OCI-LY1 (cell line): ENCODE measurements at regions not wholly inside any gene's neighbourhood (a gene's known extent, or its start where the extent isn't known, plus 50 kb on each side); places are given as distances from the start of the nearest gene placed in this dataset.

Experiments
- H2AFZ ChIP-seq: fragments of 200-600 bp; sonication (generic), shearing (Covaris generic); 2 replicates; pipeline ENCODE4 v1.6.0; 2014; ENCODE audit warnings: antibody characterized with exemption, mild to moderate bottlenecking, low read length
- H3F3A ChIP-seq: fragments of 200-600 bp; sonication (generic), shearing (Covaris generic); 2 replicates; pipeline ENCODE4 v1.6.0; 2014; ENCODE audit warnings: mild to moderate bottlenecking, antibody characterized with exemption, low read length, moderate library complexity; ENCODE audit not compliant: insufficient read depth
- H3K27ac ChIP-seq: fragments of 200-600 bp; sonication (generic); 2 replicates; pipeline ENCODE4 v1.5.1; 2014; ENCODE audit warnings: low read length, mixed run types, mild to moderate bottlenecking, low read depth; ENCODE audit not compliant: poor library complexity, severe bottlenecking
- H3K27me3 ChIP-seq: fragments of 200-600 bp; sonication (generic); 2 replicates; pipeline ENCODE4 v1.6.0; 2014; ENCODE audit warnings: antibody characterized with exemption, mild to moderate bottlenecking, low read length, moderate library complexity; ENCODE audit not compliant: insufficient read depth
- H3K36me3 ChIP-seq: fragments of 200-600 bp; sonication (generic); 2 replicates; pipeline ENCODE4 v1.6.1; 2014; ENCODE audit warnings: mild to moderate bottlenecking, antibody characterized with exemption, low read length, moderate library complexity, mixed read lengths; ENCODE audit not compliant: insufficient read depth
- H3K4me1 ChIP-seq: fragments of 200-600 bp; sonication (generic); 2 replicates; pipeline ENCODE4 v1.5.1; 2014; ENCODE audit warnings: mild to moderate bottlenecking, low read length, moderate library complexity; ENCODE audit not compliant: insufficient read depth, severe bottlenecking
- H3K4me2 ChIP-seq: fragments of 200-600 bp; sonication (generic), shearing (Covaris generic); 2 replicates; pipeline ENCODE4 v1.6.1; 2014; ENCODE audit warnings: low read length
- H3K4me3 ChIP-seq: fragments of 200-600 bp; sonication (generic); 2 replicates; pipeline ENCODE4 v1.5.1; 2014; ENCODE audit warnings: low read length, low read depth, mild to moderate bottlenecking, mixed read lengths; ENCODE audit not compliant: poor library complexity, severe bottlenecking
- H3K79me2 ChIP-seq: fragments of 200-600 bp; shearing (Covaris generic); 2 replicates; pipeline ENCODE4 v1.6.1; 2016; ENCODE audit warnings: mixed run types, low read length, mixed read lengths; ENCODE audit not compliant: insufficient read depth
- H3K9ac ChIP-seq: fragments of 200-600 bp; sonication (generic), shearing (Covaris generic); 2 replicates; pipeline ENCODE4 v1.6.1; 2014; ENCODE audit warnings: mild to moderate bottlenecking, low read length, mixed read lengths
- H3K9me2 ChIP-seq: fragments of 200-600 bp; sonication (generic), shearing (Covaris generic); 2 replicates; pipeline ENCODE4 v1.6.1; 2014; ENCODE audit warnings: low read depth, mild to moderate bottlenecking, low read length, mixed read lengths
- H3K9me3 ChIP-seq: fragments of 200-600 bp; shearing (Covaris generic); 2 replicates; pipeline ENCODE4 v1.6.1; 2014; ENCODE audit warnings: low read length, mixed read lengths
- H4K20me1 ChIP-seq: fragments of 200-600 bp; sonication (generic), shearing (Covaris generic); 2 replicates; pipeline ENCODE4 v1.6.0; 2016; ENCODE audit warnings: mild to moderate bottlenecking, low read length; ENCODE audit not compliant: insufficient read depth
- EZH2 ChIP-seq: fragments of 200-600 bp; sonication (generic), shearing (Covaris generic); IDR thresholded peaks from 2 replicates; pipeline ENCODE4 v1.8.0; 2017; ENCODE audit warnings: borderline replicate concordance, mixed run types, mild to moderate bottlenecking, antibody characterized with exemption, low read length, moderate library complexity, mixed read lengths
- TF ChIP-seq, protein P1 (sequence below): fragments of 200-600 bp; sonication (generic), shearing (Covaris generic); IDR thresholded peaks from 2 replicates; pipeline ENCODE4 v1.5.1; 2017; ENCODE audit warnings: mild to moderate bottlenecking, antibody characterized with exemption, low read length, moderate library complexity, mixed read lengths

DNA sequence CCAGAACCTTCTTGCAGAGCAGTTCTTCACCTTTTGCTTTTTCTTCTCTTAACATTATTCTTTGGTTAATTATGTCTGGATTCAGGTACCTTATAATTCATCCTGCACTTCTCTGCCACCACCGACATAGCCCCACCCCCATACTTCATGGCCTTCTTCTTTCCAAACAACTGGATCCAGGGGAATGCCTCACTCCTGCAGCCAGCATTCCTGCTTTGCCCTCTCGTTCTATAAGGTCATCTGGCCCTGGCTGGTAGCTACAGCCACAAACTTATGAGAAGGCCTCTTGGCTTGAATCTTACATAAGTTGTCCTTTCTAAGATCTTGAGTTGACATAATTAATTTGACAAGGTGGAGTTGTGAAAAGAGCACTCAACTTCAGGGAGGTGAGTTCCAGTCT lies 84.1 kb upstream of the FRY start:
- no peaks in the 10 kb centered on the region for H3K4me1 ChIP-seq
- H3K27ac ChIP-seq, result no peak overlapping the region
- no peaks in the 10 kb centered on the region for H3K27me3 ChIP-seq
- no peak overlapping the region for H3K4me3 ChIP-seq
- no peaks in the 10 kb centered on the region for H3K79me2 ChIP-seq
- no peak for TF ChIP-seq EZH2
- TF ChIP-seq, protein P1, sequence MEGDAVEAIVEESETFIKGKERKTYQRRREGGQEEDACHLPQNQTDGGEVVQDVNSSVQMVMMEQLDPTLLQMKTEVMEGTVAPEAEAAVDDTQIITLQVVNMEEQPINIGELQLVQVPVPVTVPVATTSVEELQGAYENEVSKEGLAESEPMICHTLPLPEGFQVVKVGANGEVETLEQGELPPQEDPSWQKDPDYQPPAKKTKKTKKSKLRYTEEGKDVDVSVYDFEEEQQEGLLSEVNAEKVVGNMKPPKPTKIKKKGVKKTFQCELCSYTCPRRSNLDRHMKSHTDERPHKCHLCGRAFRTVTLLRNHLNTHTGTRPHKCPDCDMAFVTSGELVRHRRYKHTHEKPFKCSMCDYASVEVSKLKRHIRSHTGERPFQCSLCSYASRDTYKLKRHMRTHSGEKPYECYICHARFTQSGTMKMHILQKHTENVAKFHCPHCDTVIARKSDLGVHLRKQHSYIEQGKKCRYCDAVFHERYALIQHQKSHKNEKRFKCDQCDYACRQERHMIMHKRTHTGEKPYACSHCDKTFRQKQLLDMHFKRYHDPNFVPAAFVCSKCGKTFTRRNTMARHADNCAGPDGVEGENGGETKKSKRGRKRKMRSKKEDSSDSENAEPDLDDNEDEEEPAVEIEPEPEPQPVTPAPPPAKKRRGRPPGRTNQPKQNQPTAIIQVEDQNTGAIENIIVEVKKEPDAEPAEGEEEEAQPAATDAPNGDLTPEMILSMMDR, result no peak
- H3F3A ChIP-seq, result no peaks in the 10 kb centered on the region
- no peak overlapping the region for H3K9ac ChIP-seq
- H3K9me3 ChIP-seq, result no peaks in the 10 kb centered on the region
- no peaks in the 10 kb centered on the region for H3K36me3 ChIP-seq
- no peaks in the 10 kb centered on the region for H4K20me1 ChIP-seq
- no peak overlapping the region for H3K4me2 ChIP-seq
- H3K9me2 ChIP-seq, result no peaks in the 10 kb centered on the region
- H2AFZ ChIP-seq, result no peak overlapping the region

DNA sequence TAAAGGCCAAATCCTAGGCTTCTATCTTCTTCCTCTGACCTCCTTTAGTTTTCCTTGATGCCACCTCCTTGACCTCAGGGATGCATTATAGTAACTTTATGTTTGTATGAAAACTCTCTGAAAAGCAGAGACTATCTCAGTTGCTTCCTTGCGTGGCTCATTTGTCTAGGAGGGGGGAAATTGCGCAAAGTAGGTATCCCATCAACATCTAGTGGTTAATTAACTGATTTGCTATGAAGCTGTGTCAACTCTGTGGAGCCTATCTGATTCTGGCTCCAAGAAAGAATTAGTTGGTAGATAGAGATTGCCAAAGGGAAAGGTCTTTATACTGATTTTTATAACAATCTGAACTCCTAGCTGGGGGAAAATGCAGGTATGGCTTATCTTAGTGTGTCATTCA lies 82.1 kb upstream of the FRY start:
- Histone ChIP-seq H3K4me3 (no peak overlapping the region), H4K20me1 (no peaks in the 10 kb centered on the region), H3K4me1 (no peaks in the 10 kb centered on the region), H3K79me2 (no peaks in the 10 kb centered on the region), H3F3A (no peaks in the 10 kb centered on the region), H3K27me3 (no peaks in the 10 kb centered on the region), H3K4me2 (no peak overlapping the region), H3K36me3 (no peaks in the 10 kb centered on the region), H3K9me3 (no peaks in the 10 kb centered on the region), H3K27ac (no peak overlapping the region), H3K9me2 (no peaks in the 10 kb centered on the region), H2AFZ (no peak overlapping the region), H3K9ac (no peak overlapping the region)
- TF ChIP-seq EZH2, result no peak
- TF ChIP-seq, protein P1, result no peak

DNA sequence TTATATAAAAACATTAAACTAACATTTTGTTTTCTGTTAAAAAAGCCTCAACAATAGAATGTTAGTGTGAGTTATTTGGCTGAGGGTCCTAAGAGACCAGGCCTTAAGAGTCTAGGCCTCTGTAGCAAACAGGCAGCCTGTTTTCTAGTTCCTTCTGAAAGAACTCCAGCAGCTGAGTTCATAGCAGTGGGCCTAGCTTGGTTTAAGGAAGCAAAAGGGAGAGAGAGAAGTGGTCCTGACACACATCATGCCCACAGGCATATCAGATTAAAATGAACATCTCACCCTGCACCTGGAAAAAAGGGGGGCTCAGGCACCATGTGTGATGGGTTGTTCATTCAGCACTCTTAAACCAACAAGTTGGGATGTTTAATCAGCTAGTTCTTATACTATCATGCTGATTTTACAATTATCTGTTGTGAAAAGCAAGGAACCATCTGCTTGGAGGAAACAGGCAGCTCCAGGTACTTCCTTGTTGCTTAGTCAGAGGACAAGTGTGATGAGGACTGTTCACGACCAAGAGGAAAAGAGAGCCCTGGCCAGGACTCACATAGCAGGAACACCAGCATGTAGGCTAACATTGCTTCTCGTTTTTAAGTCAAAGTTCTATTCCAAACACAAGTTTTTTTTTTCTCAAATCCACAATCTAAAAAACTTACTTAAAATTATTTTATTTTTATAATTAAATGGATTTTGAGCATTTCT lies 81.3 kb upstream of the FRY start:
- H3K9ac ChIP-seq, result no peak overlapping the region
- no peaks in the 10 kb centered on the region for H3K27me3 ChIP-seq
- H3K36me3 ChIP-seq, result no peaks in the 10 kb centered on the region
- no peak overlapping the region for H3K4me2 ChIP-seq
- no peak overlapping the region for H3K27ac ChIP-seq
- no peaks in the 10 kb centered on the region for H3K9me3 ChIP-seq
- H4K20me1 ChIP-seq, result no peaks in the 10 kb centered on the region
- H2AFZ ChIP-seq, result no peak overlapping the region
- no peaks in the 10 kb centered on the region for H3K9me2 ChIP-seq
- H3F3A ChIP-seq, result no peaks in the 10 kb centered on the region
- no peaks in the 10 kb centered on the region for H3K4me1 ChIP-seq
- no peaks in the 10 kb centered on the region for H3K79me2 ChIP-seq
- H3K4me3 ChIP-seq, result no peak overlapping the region
- TF ChIP-seq EZH2, result no peak
- TF ChIP-seq, protein P1, result no peak
